ENCODE measurements at regions not wholly inside any gene's neighbourhood (a gene's known extent, or its start where the extent isn't known, plus 50 kb on each side); places are given as distances from the start of the nearest gene placed in this dataset.

GRCh38 chr5:67246546-67247268 is 50.1 kb upstream of the CD180 start:
- TF ChIP-seq CTCF (IDR thresholded peaks at IDR 0.05) (no peak), EP300 (IDR thresholded peaks at IDR 0.05; ENCODE audit: low read depth) (no peak), POLR2A (IDR thresholded peaks at IDR 0.05) (no peak), POLR2AphosphoS5 (IDR thresholded peaks at IDR 0.05) (no peak)
